GM19324 (cell line): ENCODE measurements at regions not wholly inside any gene's neighbourhood (a gene's known extent, or its start where the extent isn't known, plus 50 kb on each side); places are given as distances from the start of the nearest gene placed in this dataset.

Experiments used
- ATAC-seq: cut with Tn5 transposase; IDR thresholded peaks from one replicate; pipeline ENCODE4 v1.9.1; 2021; ENCODE audit warnings: mild to moderate bottlenecking, moderate library complexity; ENCODE audit not compliant: unreplicated experiment, low FRiP score

- no peak for ATAC-seq
These were observed 244.3 kb upstream of the PHYHIPL start for GRCh38 chr10:58932126-58932525.

- ATAC-seq, result no peak
These were observed 243.7 kb upstream of the PHYHIPL start for GRCh38 chr10:58932577-58933314.

- no peak for ATAC-seq
These were observed 240.1 kb upstream of the PHYHIPL start for GRCh38 chr10:58936364-58936763.

GRCh38 chr10:58937423-58937822 is 239.0 kb upstream of the PHYHIPL start:
- no peak for ATAC-seq

- ATAC-seq, result no peak
These were observed 233.7 kb upstream of the PHYHIPL start for GRCh38 chr10:58942724-58943123.

- ATAC-seq, result no peak
These were observed 233.1 kb upstream of the PHYHIPL start for GRCh38 chr10:58943256-58943890.

- no peak for ATAC-seq
These were observed 232.5 kb upstream of the PHYHIPL start for GRCh38 chr10:58943960-58944359.

- no peak for ATAC-seq
These were observed 228.1 kb upstream of the PHYHIPL start for GRCh38 chr10:58948303-58948702.

GRCh38 chr10:58950618-58951017 is 225.8 kb upstream of the PHYHIPL start:
- ATAC-seq, result no peak

- no peak for ATAC-seq
These were observed 225.4 kb upstream of the PHYHIPL start for GRCh38 chr10:58951087-58951486.

GRCh38 chr10:58951746-58952145 is 224.7 kb upstream of the PHYHIPL start:
- no peak for ATAC-seq

GRCh38 chr10:58952162-58952601 is 224.3 kb upstream of the PHYHIPL start:
- no peak for ATAC-seq

- ATAC-seq, result peak; percentile 73
These were observed 223.5 kb upstream of the PHYHIPL start for GRCh38 chr10:58952747-58953466.

GRCh38 chr10:58954178-58954577 is 222.3 kb upstream of the PHYHIPL start:
- no peak for ATAC-seq

GRCh38 chr10:58955615-58956014 is 220.8 kb upstream of the PHYHIPL start:
- no peak for ATAC-seq

GRCh38 chr10:58956926-58957325 is 219.5 kb upstream of the PHYHIPL start:
- no peak for ATAC-seq

- no peak for ATAC-seq
These were observed 218.9 kb upstream of the PHYHIPL start for GRCh38 chr10:58957517-58957916.

- no peak for ATAC-seq
These were observed 213.3 kb upstream of the PHYHIPL start for GRCh38 chr10:58963101-58963534.

- ATAC-seq, result no peak
These were observed 212.7 kb upstream of the PHYHIPL start for GRCh38 chr10:58963723-58964124.

GRCh38 chr10:58965855-58966254 is 210.6 kb upstream of the PHYHIPL start:
- ATAC-seq, result no peak
